ENCODE measurements at regions not wholly inside any gene's neighbourhood (a gene's known extent, or its start where the extent isn't known, plus 50 kb on each side); places are given as distances from the start of the nearest gene placed in this dataset.

GRCh38 chr10:130418731-130419130, 282.5 kb downstream of the GLRX3 start:
- TF ChIP-seq GATA2 (IDR thresholded peaks at IDR 0.05; ENCODE audit: low read depth, low read length) (no peak), GATA3 (IDR thresholded peaks at IDR 0.05; ENCODE audit: low read depth, low read length) (no peak)

All from SH-SY5Y (cell line).